ENCODE measurements at regions not wholly inside any gene's neighbourhood (a gene's known extent, or its start where the extent isn't known, plus 50 kb on each side); places are given as distances from the start of the nearest gene placed in this dataset.

GRCh38 chr7:50908628-50909290 is 126.1 kb upstream of the GRB10 start:
- TF ChIP-seq POLR2A (IDR thresholded peaks at IDR 0.05) = no peak
- no peak for TF ChIP-seq CTCF (IDR thresholded peaks at IDR 0.05)
- TF ChIP-seq POLR2AphosphoS5 (IDR thresholded peaks at IDR 0.05; ENCODE audit: insufficient read depth in 1 of 2, low read depth in 1 of 2) = no peak

Measured in vagina (tissue), 2 donors.